GM18868 (cell line): ENCODE measurements at regions not wholly inside any gene's neighbourhood (a gene's known extent, or its start where the extent isn't known, plus 50 kb on each side); places are given as distances from the start of the nearest gene placed in this dataset.

Source experiments
- ATAC-seq: cut with Tn5 transposase; IDR thresholded peaks from one replicate; pipeline ENCODE4 v1.9.1; 2021; ENCODE audit warnings: mild to moderate bottlenecking, moderate library complexity; ENCODE audit not compliant: unreplicated experiment

DNA sequence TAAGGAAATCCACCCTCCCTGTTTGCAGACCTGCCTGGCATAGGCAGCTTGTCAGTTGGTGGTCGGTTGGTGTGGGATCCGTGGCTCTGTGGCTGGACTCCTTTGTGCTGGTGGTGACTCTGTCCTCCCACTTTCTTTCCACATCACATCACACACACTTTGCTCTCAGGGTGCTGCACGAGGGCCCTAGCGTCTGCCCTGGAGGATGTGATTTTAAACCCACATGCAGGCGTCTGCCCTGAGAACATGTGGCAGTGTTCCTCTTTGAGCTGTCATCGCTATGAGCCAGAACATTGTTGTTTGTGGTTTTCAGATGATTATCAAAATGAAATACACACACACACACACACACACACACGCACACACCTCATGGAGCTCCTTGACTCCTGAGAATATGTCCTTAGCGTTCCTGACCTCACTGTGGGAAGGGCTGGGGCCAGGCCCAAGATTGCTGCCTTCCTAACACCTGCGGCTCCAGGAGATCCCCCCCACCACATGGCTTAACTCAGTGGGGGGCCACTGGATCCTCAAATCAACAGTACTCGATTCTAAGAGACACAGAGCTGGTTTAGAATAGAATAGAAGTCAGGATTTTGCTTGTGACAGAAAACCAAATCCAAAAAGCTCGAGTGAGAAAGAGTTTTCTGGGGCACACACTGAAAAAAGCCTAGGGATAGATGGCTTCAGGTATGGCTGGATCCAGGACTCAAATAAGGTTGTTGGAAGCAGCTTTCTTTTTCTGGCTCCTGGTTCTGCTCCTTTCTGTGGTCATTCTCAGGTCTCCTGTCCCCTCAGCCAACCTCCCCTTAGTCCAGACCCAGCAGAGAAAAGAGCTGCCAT is 54.8 kb downstream of the RTP5 start:
- ATAC-seq = no peak

DNA sequence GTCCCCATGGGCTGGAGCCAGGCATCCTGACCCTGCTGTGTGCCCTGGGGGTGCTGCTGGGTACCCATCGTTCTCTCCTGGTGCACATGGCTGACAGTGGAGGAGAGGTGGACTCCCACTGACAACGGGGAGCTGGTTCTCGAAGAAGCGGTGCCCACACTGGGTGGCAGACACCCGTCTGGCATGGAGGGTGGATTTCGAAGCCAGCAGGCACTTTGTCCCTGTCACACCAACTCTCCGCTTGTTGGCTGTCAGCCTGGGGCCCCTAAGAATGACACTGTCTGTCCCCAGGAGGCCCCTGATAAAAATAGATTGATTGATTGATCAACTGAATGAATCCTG is 55.4 kb downstream of the RTP5 start:
- ATAC-seq = no peak

DNA sequence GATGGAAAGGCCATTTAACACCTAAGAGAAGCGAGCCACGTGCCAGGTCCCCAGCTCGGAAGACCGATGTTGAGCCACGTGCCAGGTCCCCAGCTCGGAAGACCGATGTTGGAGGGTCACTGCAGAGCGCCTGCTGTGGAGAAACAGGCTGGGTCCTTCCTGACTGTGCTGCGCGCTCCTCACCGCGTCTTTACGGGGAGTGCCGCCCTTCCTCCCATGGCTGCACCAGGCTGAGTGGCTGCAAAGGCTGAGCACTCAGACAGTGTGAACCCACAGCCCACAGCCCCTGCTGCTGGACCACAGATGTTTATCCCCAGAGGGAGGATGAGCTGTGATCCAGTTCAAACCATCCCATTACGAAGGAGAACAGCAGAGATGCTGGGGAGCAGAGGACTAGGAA is 55.7 kb downstream of the RTP5 start:
- no peak for ATAC-seq

DNA sequence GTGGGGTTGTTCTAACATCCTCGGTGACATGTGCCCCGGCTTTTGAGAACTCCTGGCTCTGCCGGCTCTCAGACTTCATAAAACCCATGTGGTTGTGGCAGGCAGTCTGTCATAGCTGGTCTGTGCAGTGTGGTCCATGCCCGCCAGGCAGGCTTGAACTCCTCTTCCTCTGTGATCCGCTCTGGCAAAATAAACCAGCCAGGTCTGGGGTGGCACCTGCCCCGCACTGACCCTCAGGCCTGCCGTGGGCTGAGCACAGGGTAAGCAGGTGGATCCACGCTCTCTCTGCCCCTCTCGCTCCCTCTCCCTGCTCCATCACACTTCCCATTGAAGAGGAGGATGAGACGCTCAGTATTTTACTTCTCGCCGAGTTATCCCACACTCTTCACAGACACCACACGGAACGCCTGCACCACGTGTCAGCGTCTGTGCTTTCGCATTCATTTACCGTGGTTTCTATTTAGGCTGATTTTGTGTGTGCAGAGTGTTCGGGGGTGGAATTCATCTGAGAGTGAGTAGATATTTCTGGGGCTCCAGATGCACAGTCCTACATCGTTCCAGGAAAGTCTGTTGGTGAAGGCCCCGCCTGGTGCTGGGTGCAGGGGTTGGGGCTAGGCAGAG is 56.4 kb downstream of the RTP5 start:
- ATAC-seq = no peak

DNA sequence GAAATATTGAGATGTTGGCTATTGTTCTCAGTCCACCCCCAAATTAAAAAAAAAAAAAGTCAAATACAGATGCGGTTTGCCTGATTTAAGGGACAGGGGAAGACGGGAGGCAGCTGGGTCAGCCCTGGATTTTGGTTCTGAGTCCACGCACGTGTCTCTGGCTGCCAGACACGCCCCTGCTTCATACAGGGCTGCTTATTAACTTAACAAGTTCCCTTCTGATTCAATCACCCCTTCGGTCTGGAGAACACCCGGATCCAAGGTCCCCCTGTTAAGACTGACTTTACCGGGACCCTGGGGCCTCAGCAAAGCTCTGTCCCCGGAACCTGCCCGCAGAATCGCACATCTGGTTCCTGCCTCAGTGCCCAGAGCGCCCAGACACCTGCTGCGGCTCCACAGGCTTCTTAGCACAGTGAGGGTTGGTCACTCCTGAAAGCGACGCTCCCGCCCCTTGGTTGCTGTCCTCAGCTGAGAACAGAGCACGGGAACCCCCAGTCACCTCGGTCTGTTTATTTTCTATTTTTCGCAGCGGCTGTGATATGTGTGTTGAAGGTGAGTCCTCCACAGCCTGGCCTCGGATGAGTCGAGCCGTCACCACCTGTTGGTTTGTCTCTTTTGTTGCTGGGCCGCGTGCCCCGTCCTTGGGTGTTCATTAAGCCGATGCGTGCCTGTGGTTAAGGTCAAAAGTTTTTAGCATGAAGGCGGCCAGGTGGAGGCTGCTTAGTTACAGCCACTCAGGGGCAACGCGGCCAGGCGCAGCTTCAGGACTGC is 57.2 kb downstream of the RTP5 start:
- no peak for ATAC-seq

DNA sequence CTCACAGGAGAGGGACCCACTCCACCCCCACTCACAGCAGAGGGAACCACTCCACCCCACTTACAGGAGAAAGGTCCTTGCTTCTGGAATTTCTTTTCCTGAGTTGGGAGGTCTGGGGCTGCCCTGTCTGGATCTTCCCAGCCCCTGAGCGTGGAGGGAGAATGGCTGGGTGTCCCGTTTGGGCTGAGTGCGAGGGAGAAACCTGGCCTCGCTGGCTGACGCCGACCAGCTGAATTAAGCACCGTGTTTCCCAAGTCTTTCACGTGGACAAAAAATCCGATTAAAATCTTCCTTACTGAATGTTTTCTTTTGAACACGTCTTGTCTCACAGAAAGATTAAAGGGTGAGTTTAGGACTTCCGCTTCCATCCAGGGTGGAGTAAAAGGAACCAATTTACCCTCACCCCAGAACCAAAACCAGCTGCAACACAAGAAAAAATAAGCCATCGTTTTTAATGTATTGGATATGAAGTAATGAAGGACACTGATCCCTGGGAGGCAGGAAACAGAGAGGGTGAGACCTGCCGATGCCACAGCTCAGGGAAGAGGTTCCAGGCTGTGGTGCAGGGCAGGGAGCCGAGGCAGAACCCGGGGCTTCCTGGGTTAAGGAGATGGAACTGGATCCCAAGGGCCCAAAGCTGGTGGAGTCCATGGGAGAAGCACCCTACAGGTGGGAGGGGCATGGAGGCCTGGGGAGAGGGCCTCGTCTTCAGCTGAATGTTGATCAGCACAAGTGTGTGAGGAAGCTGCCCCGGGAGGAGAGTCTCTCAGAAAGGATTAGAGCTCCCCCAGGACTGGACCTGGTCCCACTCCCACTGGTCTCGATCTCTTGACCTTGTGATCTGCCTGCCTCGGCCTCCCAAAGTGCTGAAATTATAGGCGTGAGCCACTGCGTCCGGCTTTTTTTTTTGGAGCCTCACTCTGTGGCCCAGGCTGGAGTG is 60.3 kb downstream of the RTP5 start:
- no peak for ATAC-seq

DNA sequence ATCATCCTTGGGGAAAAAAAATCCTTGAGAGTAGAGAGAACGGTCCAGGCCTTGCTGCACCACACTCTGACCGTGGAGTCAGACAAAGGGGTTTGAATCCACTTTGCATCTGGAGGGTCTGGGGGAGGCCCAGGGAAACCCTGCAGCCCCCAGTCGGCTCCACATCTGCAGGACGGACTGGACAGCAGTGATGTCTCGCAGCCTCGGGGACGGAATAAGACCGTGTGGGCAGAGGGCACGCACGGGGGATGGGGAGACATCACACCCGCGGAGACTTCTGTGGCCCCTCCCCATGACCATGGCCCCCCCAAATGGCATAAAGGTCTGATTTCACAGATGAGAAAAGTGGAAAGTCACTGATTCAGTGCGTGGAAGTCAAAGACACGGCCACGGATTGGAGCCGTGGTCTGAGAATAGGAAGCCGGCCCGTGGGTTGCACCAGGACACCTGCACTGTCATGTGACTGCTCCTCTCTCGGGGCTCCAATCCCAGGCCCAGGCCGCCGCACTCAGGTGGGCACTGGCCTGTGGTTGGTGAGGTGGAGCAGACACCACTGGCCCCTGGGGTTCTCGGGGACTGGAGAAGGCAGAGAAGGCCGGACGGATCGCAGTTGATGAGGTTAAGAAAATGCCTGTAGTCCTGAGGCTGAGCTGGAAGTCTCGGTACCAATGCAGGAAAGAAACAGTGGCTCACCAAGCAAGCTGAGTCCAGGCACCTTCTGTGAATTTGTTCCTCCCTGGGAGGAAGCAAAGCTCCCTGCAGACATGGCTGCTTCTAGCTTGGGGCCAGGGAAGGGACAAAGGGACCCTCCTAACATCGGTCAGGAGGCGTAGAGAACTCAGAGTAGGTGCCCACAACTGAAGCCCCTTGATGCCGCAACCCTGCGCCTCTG is 61.8 kb downstream of the RTP5 start:
- no peak for ATAC-seq

DNA sequence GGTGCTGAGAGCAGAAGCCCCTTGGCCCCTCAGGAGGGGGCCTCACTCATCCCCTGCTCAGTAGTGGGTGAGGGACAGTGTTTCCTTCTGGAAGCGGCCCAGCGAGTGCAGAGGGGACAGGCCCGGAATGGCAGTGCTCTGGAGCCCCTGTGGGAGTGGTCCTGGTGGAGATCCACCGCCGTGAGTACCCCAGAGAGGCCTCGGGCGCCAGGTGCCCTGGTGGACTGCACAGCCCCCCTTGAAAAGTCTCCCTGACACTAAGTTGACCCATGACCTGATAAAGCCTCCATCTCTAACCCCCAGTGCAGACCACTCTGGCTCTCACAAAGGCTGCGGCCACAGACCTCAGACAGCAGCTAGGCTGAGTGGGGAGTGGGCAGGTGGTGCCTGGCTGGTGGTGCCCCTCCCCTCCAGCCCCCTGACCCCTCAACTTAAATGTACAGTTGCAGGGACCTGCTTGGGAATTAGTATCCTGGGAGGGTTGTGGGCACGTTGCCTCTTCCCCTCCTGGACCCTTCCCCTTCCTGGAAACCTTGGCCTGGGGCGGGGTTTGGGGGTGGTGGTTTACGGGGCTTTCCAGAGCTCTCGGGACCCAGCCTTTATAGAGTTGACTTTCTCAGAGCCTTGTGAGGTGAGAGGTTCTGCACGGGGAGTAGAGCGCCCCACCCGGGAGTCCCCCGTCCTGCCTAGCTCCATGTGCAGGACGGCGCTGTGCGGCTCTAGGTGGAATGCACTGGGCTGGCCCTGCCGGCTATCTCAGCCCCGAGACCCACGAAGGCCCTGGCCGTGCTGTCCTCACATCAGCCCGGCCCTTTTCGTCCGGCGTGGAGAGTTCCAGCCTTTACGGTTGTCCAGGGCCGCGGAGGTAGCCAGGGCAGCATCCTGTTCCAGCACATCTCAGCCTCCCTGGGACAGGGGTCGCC is 62.7 kb downstream of the RTP5 start:
- no peak for ATAC-seq

DNA sequence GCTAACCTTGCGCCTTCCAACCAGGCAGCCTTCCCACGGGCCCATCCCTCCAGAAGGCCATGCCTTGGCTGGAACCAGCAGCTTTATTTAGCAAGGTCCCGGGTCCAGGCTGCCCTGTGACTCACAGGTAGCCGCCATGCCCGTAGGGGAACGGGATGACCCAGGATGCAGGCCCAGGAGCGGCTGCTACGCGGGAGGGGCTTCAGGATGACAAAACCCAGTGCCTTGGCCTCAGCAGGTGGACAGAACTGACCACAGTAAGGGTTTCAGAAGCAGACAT is 63.3 kb downstream of the RTP5 start:
- no peak for ATAC-seq

DNA sequence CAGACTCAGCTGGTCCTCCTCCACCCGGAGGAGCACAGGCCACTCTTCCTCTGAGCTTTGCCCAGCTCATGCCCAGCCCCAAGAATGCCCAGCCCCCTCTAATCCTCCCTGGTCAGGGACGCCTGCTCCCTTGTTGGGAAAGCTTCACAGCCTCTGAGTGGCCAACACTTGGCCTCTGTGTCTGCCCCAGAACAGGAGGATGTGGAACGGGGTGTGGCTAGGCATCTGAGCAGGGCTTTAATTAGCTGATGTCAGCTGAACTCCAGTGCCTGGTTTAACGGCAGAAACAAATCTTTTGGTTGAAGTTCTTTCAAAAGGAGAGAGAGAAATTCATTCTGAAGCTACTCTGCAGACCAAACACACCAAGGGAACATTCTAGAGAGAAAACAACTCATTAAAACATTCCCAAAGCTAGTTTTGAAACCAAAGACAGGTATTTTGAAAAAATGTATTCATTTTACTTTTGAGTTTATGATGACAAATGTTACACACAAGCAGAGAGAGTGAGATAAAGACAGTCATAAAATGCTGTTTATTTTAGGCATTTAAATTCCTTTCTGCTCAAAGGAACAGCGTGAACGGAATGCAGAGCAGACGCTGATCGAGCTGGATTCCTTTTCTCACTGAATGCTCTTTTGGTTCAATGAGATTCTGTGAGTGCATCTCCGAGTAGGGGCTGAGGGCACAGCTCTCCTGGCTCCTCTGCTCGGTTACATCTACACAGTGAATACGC is 63.8 kb downstream of the RTP5 start:
- ATAC-seq = no peak

DNA sequence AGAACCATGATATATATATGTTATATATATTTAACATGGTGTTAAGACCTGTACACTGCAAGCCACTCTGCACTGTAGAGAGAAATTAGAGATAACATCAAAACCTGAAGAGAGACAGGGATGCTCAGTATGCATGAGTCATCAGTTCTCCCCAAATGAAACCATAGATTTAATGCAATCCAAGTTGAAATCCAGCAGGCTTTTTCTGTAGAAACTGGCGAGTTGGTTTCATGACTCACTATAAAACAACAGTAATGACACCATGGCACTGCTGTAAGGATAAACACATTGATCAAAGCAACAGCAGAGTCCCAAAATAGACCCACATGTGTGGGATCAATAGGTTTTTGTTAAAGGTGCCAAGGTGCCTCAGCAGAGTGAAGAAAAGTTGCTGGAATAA is 65.8 kb downstream of the RTP5 start:
- ATAC-seq = no peak

DNA sequence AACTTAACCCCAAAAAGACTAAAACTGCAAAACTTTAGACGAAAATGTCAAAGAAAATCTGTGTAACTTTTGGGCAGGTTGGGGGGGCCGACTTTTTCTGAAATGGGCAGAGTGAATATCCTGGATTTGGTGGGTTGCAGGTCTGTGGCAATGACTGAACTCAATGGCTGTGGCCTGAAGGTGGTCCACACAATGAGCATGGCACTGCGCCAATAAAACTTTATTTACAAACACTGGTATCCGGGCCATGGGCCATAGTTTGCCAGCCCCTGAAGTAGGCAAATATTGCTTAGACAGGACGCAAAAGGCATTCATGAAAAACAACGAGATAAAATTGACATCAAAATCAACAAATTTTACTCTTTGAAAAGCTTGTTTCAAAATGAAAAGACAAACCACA is 66.2 kb downstream of the RTP5 start:
- no peak for ATAC-seq

DNA sequence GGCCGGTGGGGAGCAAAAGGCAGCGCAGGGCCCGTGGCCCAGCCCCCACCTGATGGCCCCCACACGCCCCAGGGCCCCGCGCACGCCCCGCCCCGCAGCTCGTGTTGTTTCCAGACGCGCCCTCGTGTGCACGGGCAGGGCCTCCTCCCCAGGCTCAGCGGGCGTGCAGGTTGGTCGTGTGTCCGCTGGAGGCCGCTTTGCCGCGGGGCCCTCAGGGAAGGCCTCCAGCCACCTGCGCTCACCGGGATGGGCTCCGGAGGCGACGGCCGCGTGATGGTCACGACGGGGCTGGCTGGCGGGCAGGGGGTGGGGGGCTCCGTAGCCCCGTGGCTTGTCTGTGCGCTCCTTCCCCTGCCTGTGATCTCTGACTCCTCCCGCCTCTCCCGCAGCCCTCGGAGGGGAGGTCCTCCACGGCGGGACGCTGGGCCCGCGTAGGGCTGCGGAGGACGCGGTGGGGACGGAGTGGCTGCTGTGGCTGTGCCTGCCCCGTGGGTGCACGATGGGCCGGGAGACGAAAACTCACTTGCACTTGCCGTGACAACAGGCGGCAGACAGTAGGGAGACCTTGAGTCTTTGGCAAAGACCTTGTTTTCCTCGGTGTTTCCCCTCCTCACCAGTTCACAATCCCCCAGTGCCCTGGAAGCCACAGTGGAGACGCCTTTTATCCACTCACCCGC is 67.1 kb downstream of the RTP5 start:
- ATAC-seq = no peak

DNA sequence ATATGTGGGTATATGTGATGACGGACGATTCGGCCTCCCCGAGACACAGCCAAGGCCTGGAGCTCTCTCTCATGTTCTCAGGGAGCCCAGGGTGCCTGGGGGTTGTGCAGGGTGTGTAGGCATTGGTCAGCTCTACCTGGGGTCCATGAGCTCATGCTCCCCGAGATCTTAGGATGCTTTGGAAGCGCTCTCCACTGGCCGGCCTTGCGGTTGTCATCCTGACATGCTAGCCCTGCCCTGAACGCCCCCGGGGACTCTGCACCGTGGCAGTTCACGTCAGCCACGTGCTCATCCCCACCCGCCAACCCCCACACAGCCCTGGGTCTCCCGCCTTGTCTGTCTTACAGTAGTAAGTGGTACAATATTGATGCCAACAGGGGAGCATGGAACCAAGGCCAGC is 67.8 kb downstream of the RTP5 start:
- no peak for ATAC-seq

DNA sequence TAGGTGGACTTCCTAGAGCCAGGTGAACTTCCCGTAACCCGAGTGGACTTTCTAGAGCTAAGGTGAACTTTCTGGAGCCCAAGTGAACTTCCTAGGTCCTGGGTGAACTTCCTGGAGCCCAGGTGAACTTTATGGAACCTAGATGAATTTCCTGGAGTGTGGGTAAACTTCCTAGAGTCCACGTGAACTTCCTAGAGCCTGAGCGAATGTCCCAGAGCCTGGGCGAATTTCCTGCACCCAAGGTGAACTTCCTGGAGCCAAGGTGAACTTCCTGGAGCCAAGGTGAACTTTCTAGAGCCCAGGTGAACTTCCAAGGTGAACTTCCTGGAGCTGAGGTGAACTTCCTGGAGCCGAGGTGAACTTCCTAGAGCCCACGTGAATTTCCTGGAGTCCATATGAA is 70.0 kb downstream of the RTP5 start:
- ATAC-seq = no peak

DNA sequence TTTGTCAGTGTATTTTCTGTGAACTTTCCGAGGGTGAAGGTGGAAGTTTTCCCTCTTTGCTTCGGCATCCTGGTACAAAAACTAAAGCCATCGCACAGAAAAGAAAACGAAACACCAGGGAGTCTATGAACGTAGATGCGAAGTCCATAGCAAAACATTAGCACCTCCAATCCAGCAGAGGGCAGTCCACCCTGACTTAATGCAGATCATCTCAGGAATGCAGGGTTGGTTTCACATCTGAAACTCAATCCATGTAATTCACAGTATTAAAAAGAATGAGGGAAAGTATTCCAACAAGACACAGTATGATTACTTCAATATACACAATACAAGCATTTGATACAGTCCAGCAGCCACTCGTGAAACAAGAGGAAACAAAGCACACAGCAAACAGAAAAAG is 70.8 kb downstream of the RTP5 start:
- no peak for ATAC-seq

DNA sequence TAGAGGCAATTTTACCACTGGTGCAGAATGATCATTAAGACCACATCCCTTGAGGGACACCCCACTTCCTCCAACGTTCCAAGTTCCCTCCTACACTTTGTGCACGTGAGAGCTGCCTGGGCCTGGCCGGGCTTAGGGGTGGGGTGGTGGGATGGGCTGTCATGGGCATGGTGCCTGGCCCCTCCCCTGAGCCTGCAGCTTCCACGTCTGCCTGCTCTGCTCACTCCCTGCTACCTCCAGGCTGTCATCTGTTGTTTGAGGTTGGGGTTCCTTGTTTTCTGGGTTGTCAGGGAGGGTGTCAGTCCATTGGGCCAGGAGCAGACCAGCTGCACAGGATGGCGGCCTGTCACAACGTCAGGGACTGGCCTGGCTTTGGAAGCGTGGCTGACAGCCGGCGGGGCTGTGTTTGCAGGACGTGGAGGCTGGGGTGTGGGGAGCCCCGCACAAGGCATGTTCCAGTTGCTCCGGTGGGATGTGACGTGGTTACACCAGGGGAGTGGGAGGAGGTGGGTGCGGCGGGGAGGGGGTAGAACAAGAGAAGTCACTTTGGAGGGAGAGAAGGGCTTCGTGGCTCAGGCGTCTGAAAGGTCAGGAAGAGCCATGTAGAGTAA is 72.3 kb downstream of the RTP5 start:
- no peak for ATAC-seq
